CD4-positive, alpha-beta T cell (primary cell): ENCODE measurements at regions not wholly inside any gene's neighbourhood (a gene's known extent, or its start where the extent isn't known, plus 50 kb on each side); places are given as distances from the start of the nearest gene placed in this dataset.
A peak's percentile ranks its signal among the peaks of the same experiment; 100 is the strongest.

Experiments used
- ATAC-seq: fragments of 200-7000 bp; cut with Tn5 transposase; one replicate; pipeline ENCODE4 v1.10.0; 2022; ENCODE audit warnings: mild to moderate bottlenecking; ENCODE audit not compliant: poor library complexity
- CTCF ChIA-PET: fragments of 350-600 bp; sonication (Branson Sonifier 250); formaldehyde crosslinking; loops from one replicate; lab custom pipeline; 2021; ENCODE audit warnings: antibody characterized with exemption, inconsistent platforms; lab: Charles Lee
- POLR2A ChIA-PET: fragments of 350-600 bp; sonication (Branson Sonifier 250); formaldehyde crosslinking; loops from one replicate; lab custom pipeline; 2021; ENCODE audit warnings: antibody characterized with exemption, inconsistent platforms; lab: Charles Lee
- DNase-seq, 14 experiments: peaks; one replicate each; pipeline ENCODE4 v3.0.0-alpha.2; 2013 to 2020; ENCODE audit warnings: mixed read lengths in 2 of 14
- H3K27ac ChIP-seq, 2 donors: one replicate each; pipeline versions ENCODE4 v1.5.1 to v1.7.0; 2013; ENCODE audit warnings: low read length in 2 of 2, low read depth in 1 of 2, mild to moderate bottlenecking in 1 of 2
- H3K27me3 ChIP-seq, 2 experiments: 1 replicate in 1 of 2; 2 replicates in 1 of 2; pipeline versions ENCODE4 v1.6.1 to v1.7.0; 2013; ENCODE audit warnings: low read length in 2 of 2, control low read depth in 1 of 2, mild to moderate bottlenecking in 1 of 2, moderate library complexity in 1 of 2; ENCODE audit not compliant: insufficient read depth in 2 of 2, control insufficient read depth in 1 of 2
- H3K36me3 ChIP-seq: one replicate; pipeline ENCODE4 v1.6.1; 2013; ENCODE audit warnings: low read length, control low read depth; ENCODE audit not compliant: insufficient read depth
- H3K4me1 ChIP-seq: one replicate; pipeline ENCODE4 v1.6.1; 2013; ENCODE audit warnings: low read length, control low read depth; ENCODE audit not compliant: insufficient read depth
- H3K4me3 ChIP-seq: one replicate; pipeline ENCODE4 v1.5.1; 2013; ENCODE audit warnings: mild to moderate bottlenecking, low read length, moderate library complexity
- H3K9me3 ChIP-seq, 2 experiments: 1 replicate in 1 of 2; 2 replicates in 1 of 2; pipeline versions ENCODE4 v1.6.1 to v1.7.0; 2013; ENCODE audit warnings: low read length in 2 of 2, mild to moderate bottlenecking in 2 of 2, control low read depth in 1 of 2, moderate library complexity in 1 of 2; ENCODE audit not compliant: control insufficient read depth in 1 of 2, insufficient read depth in 1 of 2
- H3K27ac Mint-ChIP-seq: one replicate; pipeline ENCODE4 v1.8.0; 2020; ENCODE audit warnings: mixed read lengths
- H3K27me3 Mint-ChIP-seq: one replicate; pipeline ENCODE4 v1.8.0; 2021; ENCODE audit warnings: mixed read lengths
- H3K36me3 Mint-ChIP-seq: one replicate; pipeline ENCODE4 v1.8.0; 2021; ENCODE audit warnings: low read depth, mixed read lengths
- H3K4me1 Mint-ChIP-seq: one replicate; pipeline ENCODE4 v1.8.0; 2021; ENCODE audit warnings: low read depth, mixed read lengths
- H3K4me3 Mint-ChIP-seq: one replicate; pipeline ENCODE4 v1.8.0; 2020; ENCODE audit warnings: mild to moderate bottlenecking, mixed read lengths
- H3K9me3 Mint-ChIP-seq: one replicate; pipeline ENCODE4 v1.8.0; 2020; ENCODE audit warnings: mixed read lengths
- intact Hi-C, 2 experiments: fragments of 100-400 bp; cut with DNase I in 1 of 2; cut with micrococcal nuclease in 1 of 2; formaldehyde crosslinking; loops; one replicate each; pipeline versions ENCODE4 v1.15.1 to v1.9.0; 2023 to 2025; cut with DNase I, micrococcal nuclease
- TF ChIP-seq, protein P1 (sequence below): fragments of 200-600 bp; IDR thresholded peaks from one replicate; pipeline ENCODE4 v1.8.0; 2022; ENCODE audit warnings: antibody characterized with exemption, mild to moderate bottlenecking

DNA sequence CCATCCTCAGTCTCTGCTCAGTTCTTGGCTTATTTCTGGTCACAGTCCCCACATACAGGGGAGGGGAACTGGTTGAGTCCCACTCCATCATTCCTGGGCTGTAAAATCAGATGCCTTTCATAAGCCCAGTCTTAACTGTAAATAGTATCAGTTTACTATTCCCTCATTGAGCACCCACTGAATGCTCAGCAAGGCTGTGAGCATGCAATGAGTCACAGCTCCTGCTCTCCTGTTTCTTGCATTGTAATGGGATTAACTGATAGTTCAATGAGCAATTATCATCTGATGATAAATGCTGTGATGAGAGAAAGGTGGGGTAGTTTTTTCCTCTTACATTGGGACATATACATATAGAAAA, 113.6 kb upstream of the TPM1 start:
- Histone ChIP-seq H3K4me3 (no peak overlapping the region), H3K4me1 (no peaks in the 10 kb centered on the region), H3K27me3 (peaks cover 2 to 12% of the 10 kb centered on the region in 2 experiments), H3K27ac (no peak overlapping the region), H3K36me3 (no peaks in the 10 kb centered on the region), H3K9me3 (no peaks in the 10 kb centered on the region)
- POLR2A ChIA-PET: no interaction called here
- no peak for ATAC-seq
- Mint-ChIP-seq H3K27me3 (peaks cover 27% of the 10 kb centered on the region), H3K4me1 (no peaks in the 10 kb centered on the region), H3K4me3 (no peak overlapping the region), H3K27ac (no peak overlapping the region), H3K9me3 (no peaks in the 10 kb centered on the region), H3K36me3 (no peaks in the 10 kb centered on the region)
- DNase-seq: no peak
- TF ChIP-seq, protein P1, sequence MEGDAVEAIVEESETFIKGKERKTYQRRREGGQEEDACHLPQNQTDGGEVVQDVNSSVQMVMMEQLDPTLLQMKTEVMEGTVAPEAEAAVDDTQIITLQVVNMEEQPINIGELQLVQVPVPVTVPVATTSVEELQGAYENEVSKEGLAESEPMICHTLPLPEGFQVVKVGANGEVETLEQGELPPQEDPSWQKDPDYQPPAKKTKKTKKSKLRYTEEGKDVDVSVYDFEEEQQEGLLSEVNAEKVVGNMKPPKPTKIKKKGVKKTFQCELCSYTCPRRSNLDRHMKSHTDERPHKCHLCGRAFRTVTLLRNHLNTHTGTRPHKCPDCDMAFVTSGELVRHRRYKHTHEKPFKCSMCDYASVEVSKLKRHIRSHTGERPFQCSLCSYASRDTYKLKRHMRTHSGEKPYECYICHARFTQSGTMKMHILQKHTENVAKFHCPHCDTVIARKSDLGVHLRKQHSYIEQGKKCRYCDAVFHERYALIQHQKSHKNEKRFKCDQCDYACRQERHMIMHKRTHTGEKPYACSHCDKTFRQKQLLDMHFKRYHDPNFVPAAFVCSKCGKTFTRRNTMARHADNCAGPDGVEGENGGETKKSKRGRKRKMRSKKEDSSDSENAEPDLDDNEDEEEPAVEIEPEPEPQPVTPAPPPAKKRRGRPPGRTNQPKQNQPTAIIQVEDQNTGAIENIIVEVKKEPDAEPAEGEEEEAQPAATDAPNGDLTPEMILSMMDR: no peak
- intact Hi-C loops: no loop called here
- CTCF ChIA-PET: no interaction called here

DNA sequence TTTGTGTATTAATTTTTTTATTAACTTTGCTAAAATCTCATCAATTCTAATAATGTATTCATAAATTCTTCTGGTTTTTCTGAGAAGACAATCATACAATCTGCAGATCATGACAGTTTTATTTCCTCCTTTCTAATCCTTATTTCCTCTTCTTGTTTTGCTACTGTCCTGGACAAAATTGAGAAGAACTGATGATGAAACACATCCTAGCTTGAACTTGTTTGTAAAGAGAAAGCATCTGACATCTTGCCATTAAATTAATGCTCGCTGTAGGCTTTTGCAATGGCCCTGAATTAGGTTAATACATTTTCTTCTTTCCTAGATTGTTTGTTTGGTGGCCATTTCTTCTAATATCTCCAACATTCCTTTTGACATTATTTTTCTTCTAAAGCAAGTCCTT, 110.9 kb upstream of the TPM1 start:
- Mint-ChIP-seq H3K27me3 (peaks cover 46% of the 10 kb centered on the region), H3K27ac (no peak overlapping the region), H3K36me3 (no peaks in the 10 kb centered on the region), H3K9me3 (no peaks in the 10 kb centered on the region), H3K4me3 (no peak overlapping the region), H3K4me1 (no peaks in the 10 kb centered on the region)
- Histone ChIP-seq H3K36me3 (no peaks in the 10 kb centered on the region), H3K27me3 (peaks cover 15% of the 10 kb centered on the region in 2 experiments), H3K4me1 (no peaks in the 10 kb centered on the region), H3K4me3 (no peak overlapping the region), H3K27ac (no peak overlapping the region), H3K9me3 (no peaks in the 10 kb centered on the region)
- intact Hi-C loops: no loop called here
- ATAC-seq (no peak), DNase-seq (peak in 1 of 14 experiments; percentile 6)
- TF ChIP-seq, protein P1: no peak
- ChIA-PET POLR2A (no interaction called here), CTCF (no interaction called here)

DNA sequence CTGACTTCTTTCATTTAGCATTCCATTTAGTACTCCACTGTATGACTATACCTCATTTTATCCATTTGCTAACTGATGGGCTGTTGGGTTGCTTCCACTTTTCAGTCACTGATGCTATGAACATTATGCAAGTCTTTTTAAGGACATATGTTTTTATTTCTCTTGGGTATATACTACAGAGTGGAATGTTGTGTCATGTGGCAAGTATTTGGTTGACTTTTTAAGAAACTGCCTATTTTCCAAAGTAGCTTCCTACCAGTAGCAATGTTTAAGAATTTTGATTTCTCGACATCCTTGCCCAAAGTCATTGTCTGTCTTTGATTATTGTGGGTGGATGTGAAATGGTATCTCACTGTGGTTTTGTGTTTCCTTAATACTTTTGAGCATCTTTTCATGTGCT, 110.1 kb upstream of the TPM1 start:
- TF ChIP-seq, protein P1: no peak

More for the DNA sequence above, 110.1 kb upstream of the TPM1 start:
- Histone ChIP-seq H3K9me3 (no peaks in the 10 kb centered on the region), H3K27me3 (peaks cover 15 to 16% of the 10 kb centered on the region in 2 experiments), H3K27ac (no peak overlapping the region), H3K4me3 (no peak overlapping the region), H3K36me3 (no peaks in the 10 kb centered on the region), H3K4me1 (no peaks in the 10 kb centered on the region)
- POLR2A ChIA-PET: no interaction called here
- Mint-ChIP-seq H3K4me1 (no peaks in the 10 kb centered on the region), H3K9me3 (no peaks in the 10 kb centered on the region), H3K36me3 (no peaks in the 10 kb centered on the region), H3K4me3 (no peak overlapping the region), H3K27ac (no peak overlapping the region), H3K27me3 (peaks cover 46% of the 10 kb centered on the region)
- intact Hi-C loops: no loop called here
- CTCF ChIA-PET: no interaction called here
- ATAC-seq (no peak), DNase-seq (no peak)
